K562 (cell line): ENCODE measurements at regions not wholly inside any gene's neighbourhood (a gene's known extent, or its start where the extent isn't known, plus 50 kb on each side); places are given as distances from the start of the nearest gene placed in this dataset.

ENCODE experiments used
- CBX2 ChIP-seq: fragments of 200-600 bp; sonication (generic); IDR thresholded peaks from one replicate; pipeline ENCODE4 v1.6.1; 2012; ENCODE audit warnings: mild to moderate bottlenecking, low read length, inconsistent platforms; ENCODE audit not compliant: insufficient read depth, poor library complexity, severe bottlenecking
- FOXA1 ChIP-seq: fragments of 450-650 bp; IDR thresholded peaks from 2 replicates; pipeline ENCODE4 v1.6.1; 2016; ENCODE audit warnings: mild to moderate bottlenecking, borderline replicate concordance
- NCOA4 ChIP-seq: fragments of 450-650 bp; IDR thresholded peaks from 2 replicates; pipeline ENCODE4 v1.6.1; 2018; ENCODE audit warnings: mild to moderate bottlenecking; ENCODE audit not compliant: partially characterized antibody
- NFATC3 ChIP-seq: fragments of 450-650 bp; IDR thresholded peaks from 2 replicates; pipeline ENCODE4 v1.6.1; 2017; ENCODE audit warnings: mild to moderate bottlenecking
- POLR2AphosphoS5 ChIP-seq: IDR thresholded peaks from 2 replicates; pipeline ENCODE4 v1.6.1; 2011; ENCODE audit warnings: mild to moderate bottlenecking, low read depth, low read length, moderate library complexity; ENCODE audit not compliant: control insufficient read depth, insufficient read depth
- PRMT5 ChIP-seq: sonication (generic); formaldehyde crosslinking; IDR thresholded peaks from 2 replicates; pipeline ENCODE4 v1.5.0; 2020; ENCODE audit warnings: missing genetic modification reagents
- SIX5 ChIP-seq, 2 experiments: IDR thresholded peaks; 2 replicates each; pipeline ENCODE4 v1.6.1; 2011; ENCODE audit warnings: low read length in 2 of 2, borderline replicate concordance in 1 of 2, low read depth in 1 of 2, mild to moderate bottlenecking in 1 of 2, moderate library complexity in 1 of 2; ENCODE audit not compliant: insufficient read depth in 1 of 2
- TRIM24 ChIP-seq, 2 experiments: fragments of 450-650 bp; IDR thresholded peaks; 2 replicates each; pipeline ENCODE4 v1.6.1; 2016
- TF ChIP-seq, protein P1 (sequence below): fragments of 450-650 bp; IDR thresholded peaks from 2 replicates; pipeline ENCODE4 v1.6.1; 2016; ENCODE audit warnings: mild to moderate bottlenecking, moderate library complexity

DNA sequence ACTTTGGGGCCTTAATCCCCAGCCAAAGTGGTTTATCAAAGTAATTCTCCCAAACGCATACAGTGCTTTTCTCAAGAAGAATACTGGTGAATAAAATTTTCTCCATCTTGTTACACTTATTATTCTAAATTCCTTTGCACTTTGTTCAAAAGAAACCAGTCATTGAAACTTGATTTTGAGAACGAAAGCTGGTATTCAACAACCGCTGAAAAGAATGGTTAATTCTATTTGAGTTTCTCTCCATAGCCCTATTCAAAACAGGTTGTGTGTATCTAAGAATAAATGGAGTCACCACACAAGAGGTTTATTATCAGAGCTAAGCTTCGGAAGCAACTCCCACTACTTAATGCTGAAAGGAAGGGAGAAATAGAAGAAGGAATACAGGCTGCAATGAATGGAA is 117.7 kb downstream of the C1D start:
- TF ChIP-seq POLR2AphosphoS5 (no peak), PRMT5 (CRISPR knock-in tag) (no peak), TRIM24 (IDR thresholded peaks at IDR 0.05) (no peak), CBX2 (no peak), NCOA4 (no peak), FOXA1 (no peak), SIX5 (IDR thresholded peaks at IDR 0.05; ENCODE audit: borderline replicate concordance in 1 of 2, insufficient read depth in 1 of 2, low read depth in 1 of 2, low read length in 2 of 2) (no peak), NFATC3 (no peak)
- TF ChIP-seq, protein P1, sequence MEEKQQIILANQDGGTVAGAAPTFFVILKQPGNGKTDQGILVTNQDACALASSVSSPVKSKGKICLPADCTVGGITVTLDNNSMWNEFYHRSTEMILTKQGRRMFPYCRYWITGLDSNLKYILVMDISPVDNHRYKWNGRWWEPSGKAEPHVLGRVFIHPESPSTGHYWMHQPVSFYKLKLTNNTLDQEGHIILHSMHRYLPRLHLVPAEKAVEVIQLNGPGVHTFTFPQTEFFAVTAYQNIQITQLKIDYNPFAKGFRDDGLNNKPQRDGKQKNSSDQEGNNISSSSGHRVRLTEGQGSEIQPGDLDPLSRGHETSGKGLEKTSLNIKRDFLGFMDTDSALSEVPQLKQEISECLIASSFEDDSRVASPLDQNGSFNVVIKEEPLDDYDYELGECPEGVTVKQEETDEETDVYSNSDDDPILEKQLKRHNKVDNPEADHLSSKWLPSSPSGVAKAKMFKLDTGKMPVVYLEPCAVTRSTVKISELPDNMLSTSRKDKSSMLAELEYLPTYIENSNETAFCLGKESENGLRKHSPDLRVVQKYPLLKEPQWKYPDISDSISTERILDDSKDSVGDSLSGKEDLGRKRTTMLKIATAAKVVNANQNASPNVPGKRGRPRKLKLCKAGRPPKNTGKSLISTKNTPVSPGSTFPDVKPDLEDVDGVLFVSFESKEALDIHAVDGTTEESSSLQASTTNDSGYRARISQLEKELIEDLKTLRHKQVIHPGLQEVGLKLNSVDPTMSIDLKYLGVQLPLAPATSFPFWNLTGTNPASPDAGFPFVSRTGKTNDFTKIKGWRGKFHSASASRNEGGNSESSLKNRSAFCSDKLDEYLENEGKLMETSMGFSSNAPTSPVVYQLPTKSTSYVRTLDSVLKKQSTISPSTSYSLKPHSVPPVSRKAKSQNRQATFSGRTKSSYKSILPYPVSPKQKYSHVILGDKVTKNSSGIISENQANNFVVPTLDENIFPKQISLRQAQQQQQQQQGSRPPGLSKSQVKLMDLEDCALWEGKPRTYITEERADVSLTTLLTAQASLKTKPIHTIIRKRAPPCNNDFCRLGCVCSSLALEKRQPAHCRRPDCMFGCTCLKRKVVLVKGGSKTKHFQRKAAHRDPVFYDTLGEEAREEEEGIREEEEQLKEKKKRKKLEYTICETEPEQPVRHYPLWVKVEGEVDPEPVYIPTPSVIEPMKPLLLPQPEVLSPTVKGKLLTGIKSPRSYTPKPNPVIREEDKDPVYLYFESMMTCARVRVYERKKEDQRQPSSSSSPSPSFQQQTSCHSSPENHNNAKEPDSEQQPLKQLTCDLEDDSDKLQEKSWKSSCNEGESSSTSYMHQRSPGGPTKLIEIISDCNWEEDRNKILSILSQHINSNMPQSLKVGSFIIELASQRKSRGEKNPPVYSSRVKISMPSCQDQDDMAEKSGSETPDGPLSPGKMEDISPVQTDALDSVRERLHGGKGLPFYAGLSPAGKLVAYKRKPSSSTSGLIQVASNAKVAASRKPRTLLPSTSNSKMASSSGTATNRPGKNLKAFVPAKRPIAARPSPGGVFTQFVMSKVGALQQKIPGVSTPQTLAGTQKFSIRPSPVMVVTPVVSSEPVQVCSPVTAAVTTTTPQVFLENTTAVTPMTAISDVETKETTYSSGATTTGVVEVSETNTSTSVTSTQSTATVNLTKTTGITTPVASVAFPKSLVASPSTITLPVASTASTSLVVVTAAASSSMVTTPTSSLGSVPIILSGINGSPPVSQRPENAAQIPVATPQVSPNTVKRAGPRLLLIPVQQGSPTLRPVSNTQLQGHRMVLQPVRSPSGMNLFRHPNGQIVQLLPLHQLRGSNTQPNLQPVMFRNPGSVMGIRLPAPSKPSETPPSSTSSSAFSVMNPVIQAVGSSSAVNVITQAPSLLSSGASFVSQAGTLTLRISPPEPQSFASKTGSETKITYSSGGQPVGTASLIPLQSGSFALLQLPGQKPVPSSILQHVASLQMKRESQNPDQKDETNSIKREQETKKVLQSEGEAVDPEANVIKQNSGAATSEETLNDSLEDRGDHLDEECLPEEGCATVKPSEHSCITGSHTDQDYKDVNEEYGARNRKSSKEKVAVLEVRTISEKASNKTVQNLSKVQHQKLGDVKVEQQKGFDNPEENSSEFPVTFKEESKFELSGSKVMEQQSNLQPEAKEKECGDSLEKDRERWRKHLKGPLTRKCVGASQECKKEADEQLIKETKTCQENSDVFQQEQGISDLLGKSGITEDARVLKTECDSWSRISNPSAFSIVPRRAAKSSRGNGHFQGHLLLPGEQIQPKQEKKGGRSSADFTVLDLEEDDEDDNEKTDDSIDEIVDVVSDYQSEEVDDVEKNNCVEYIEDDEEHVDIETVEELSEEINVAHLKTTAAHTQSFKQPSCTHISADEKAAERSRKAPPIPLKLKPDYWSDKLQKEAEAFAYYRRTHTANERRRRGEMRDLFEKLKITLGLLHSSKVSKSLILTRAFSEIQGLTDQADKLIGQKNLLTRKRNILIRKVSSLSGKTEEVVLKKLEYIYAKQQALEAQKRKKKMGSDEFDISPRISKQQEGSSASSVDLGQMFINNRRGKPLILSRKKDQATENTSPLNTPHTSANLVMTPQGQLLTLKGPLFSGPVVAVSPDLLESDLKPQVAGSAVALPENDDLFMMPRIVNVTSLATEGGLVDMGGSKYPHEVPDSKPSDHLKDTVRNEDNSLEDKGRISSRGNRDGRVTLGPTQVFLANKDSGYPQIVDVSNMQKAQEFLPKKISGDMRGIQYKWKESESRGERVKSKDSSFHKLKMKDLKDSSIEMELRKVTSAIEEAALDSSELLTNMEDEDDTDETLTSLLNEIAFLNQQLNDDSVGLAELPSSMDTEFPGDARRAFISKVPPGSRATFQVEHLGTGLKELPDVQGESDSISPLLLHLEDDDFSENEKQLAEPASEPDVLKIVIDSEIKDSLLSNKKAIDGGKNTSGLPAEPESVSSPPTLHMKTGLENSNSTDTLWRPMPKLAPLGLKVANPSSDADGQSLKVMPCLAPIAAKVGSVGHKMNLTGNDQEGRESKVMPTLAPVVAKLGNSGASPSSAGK = no peak
